GM19351 (cell line): ENCODE measurements at regions not wholly inside any gene's neighbourhood (a gene's known extent, or its start where the extent isn't known, plus 50 kb on each side); places are given as distances from the start of the nearest gene placed in this dataset.
"Not testable (repeated sequence)": the region's sequence is repeated elsewhere in the genome, so short reads cannot be mapped to it uniquely, and the experiment has no call there.

ENCODE experiments used
- ATAC-seq: cut with Tn5 transposase; IDR thresholded peaks from one replicate; pipeline ENCODE4 v1.9.1; 2021; ENCODE audit warnings: mild to moderate bottlenecking, moderate library complexity; ENCODE audit not compliant: unreplicated experiment

- no peak for ATAC-seq
These were observed 594.6 kb upstream of the ZP4 start for GRCh38 chr1:238485057-238485911.

- no peak for ATAC-seq
These were observed 593.4 kb upstream of the ZP4 start for GRCh38 chr1:238484121-238484520.

- ATAC-seq: no peak
These were observed 586.1 kb upstream of the ZP4 start for GRCh38 chr1:238476841-238477240.

GRCh38 chr1:238475712-238476111 lies 585.0 kb upstream of the ZP4 start:
- ATAC-seq: no peak

GRCh38 chr1:238474263-238474662 lies 583.5 kb upstream of the ZP4 start:
- no peak for ATAC-seq

GRCh38 chr1:238469146-238469631 lies 578.5 kb upstream of the ZP4 start:
- no peak for ATAC-seq

- no peak for ATAC-seq
These were observed 577.3 kb upstream of the ZP4 start for GRCh38 chr1:238468068-238468467.

GRCh38 chr1:238466459-238466858 lies 575.7 kb upstream of the ZP4 start:
- no peak for ATAC-seq

- no peak for ATAC-seq
These were observed 574.7 kb upstream of the ZP4 start for GRCh38 chr1:238465449-238465848.

- ATAC-seq: no peak
These were observed 568.2 kb upstream of the ZP4 start for GRCh38 chr1:238458899-238459298.

- no peak for ATAC-seq
These were observed 566.9 kb upstream of the ZP4 start for GRCh38 chr1:238457610-238458009.

GRCh38 chr1:238451781-238452310 lies 561.1 kb upstream of the ZP4 start:
- no peak for ATAC-seq

- ATAC-seq: no peak
These were observed 560.3 kb upstream of the ZP4 start for GRCh38 chr1:238450976-238451375.

- no peak for ATAC-seq
These were observed 553.0 kb upstream of the ZP4 start for GRCh38 chr1:238443687-238444086.

GRCh38 chr1:238439511-238439910 lies 548.8 kb upstream of the ZP4 start:
- no peak for ATAC-seq

- ATAC-seq: no peak
These were observed 547.9 kb upstream of the ZP4 start for GRCh38 chr1:238438311-238439270.

- not testable (repeated sequence) for ATAC-seq
These were observed 539.0 kb upstream of the ZP4 start for GRCh38 chr1:238429703-238430102.

GRCh38 chr1:238419209-238419608 lies 528.5 kb upstream of the ZP4 start:
- no peak for ATAC-seq

GRCh38 chr1:238409932-238410331 lies 519.2 kb upstream of the ZP4 start:
- no peak for ATAC-seq

GRCh38 chr1:238409191-238409850 lies 518.6 kb upstream of the ZP4 start:
- ATAC-seq: no peak

- no peak for ATAC-seq
These were observed 518.0 kb upstream of the ZP4 start for GRCh38 chr1:238408737-238409136.
